LNCAP (cell line): ENCODE measurements at regions not wholly inside any gene's neighbourhood (a gene's known extent, or its start where the extent isn't known, plus 50 kb on each side); places are given as distances from the start of the nearest gene placed in this dataset.

Experiments used
- CTCF ChIP-seq: fragments of 450-650 bp; IDR thresholded peaks from 2 replicates; pipeline ENCODE4 v1.5.1; 2017; ENCODE audit warnings: mild to moderate bottlenecking

- no peak for TF ChIP-seq CTCF
Observed at GRCh38 chr2:128644156-128644555, 325.5 kb upstream of the HS6ST1 start.

GRCh38 chr2:128644718-128645256 lies 326.1 kb upstream of the HS6ST1 start:
- TF ChIP-seq CTCF, result no peak

- TF ChIP-seq CTCF, result no peak
Observed at GRCh38 chr2:128645631-128646030, 327.0 kb upstream of the HS6ST1 start.

- no peak for TF ChIP-seq CTCF
Observed at GRCh38 chr2:128646091-128646490, 327.4 kb upstream of the HS6ST1 start.

- TF ChIP-seq CTCF, result no peak
Observed at GRCh38 chr2:128646691-128647090, 328.0 kb upstream of the HS6ST1 start.

GRCh38 chr2:128651000-128651399 lies 332.3 kb upstream of the HS6ST1 start:
- no peak for TF ChIP-seq CTCF

GRCh38 chr2:128654408-128654807 lies 335.7 kb upstream of the HS6ST1 start:
- TF ChIP-seq CTCF, result no peak

- TF ChIP-seq CTCF, result no peak
Observed at GRCh38 chr2:128660836-128661235, 342.2 kb upstream of the HS6ST1 start.
